ENCODE measurements at regions not wholly inside any gene's neighbourhood (a gene's known extent, or its start where the extent isn't known, plus 50 kb on each side); places are given as distances from the start of the nearest gene placed in this dataset.

GRCh38 chr13:58687148-58687547, 1055.6 kb downstream of the PCDH17 start:
- no peak for TF ChIP-seq CTCF (conservative IDR thresholded peaks at IDR 0.05; ENCODE audit: low read depth in 2 of 2)
- TF ChIP-seq EZH2 (IDR thresholded peaks at IDR 0.05; ENCODE audit: low read depth, unreplicated experiment) = no peak
- TF ChIP-seq POLR2AphosphoS5 (IDR thresholded peaks at IDR 0.05; ENCODE audit: low read depth) = no peak
- no peak for TF ChIP-seq EZH2phosphoT487 (IDR thresholded peaks at IDR 0.05; ENCODE audit: unreplicated experiment)
- no peak for TF ChIP-seq REST (IDR thresholded peaks at IDR 0.05; ENCODE audit: unreplicated experiment)
- TF ChIP-seq CREB1 (CRISPR knock-in tag; IDR thresholded peaks at IDR 0.05; ENCODE audit: low read depth) = no peak
- TF ChIP-seq JUNB (IDR thresholded peaks at IDR 0.05; ENCODE audit: unreplicated experiment) = no peak
- no peak for TF ChIP-seq ZNF331 (CRISPR knock-in tag; IDR thresholded peaks at IDR 0.05; ENCODE audit: low read depth)
- TF ChIP-seq ZNF114 (CRISPR knock-in tag; IDR thresholded peaks at IDR 0.05) = no peak
- TF ChIP-seq STAT1 (IDR thresholded peaks at IDR 0.05; ENCODE audit: unreplicated experiment) = no peak
- TF ChIP-seq ETS1 (IDR thresholded peaks at IDR 0.05) = no peak
- no peak for TF ChIP-seq ZNF462 (CRISPR knock-in tag; IDR thresholded peaks at IDR 0.05)
- no peak for TF ChIP-seq NANOG (IDR thresholded peaks at IDR 0.05; ENCODE audit: borderline replicate concordance)

Data from GM23338 (cell line).